ENCODE measurements at regions not wholly inside any gene's neighbourhood (a gene's known extent, or its start where the extent isn't known, plus 50 kb on each side); places are given as distances from the start of the nearest gene placed in this dataset.

- DNase-seq, result no peak
Observed at GRCh38 chr13:78325585-78325984, 277.8 kb downstream of the POU4F1 start.

GRCh38 chr13:78323848-78324247 lies 279.5 kb downstream of the POU4F1 start:
- no peak for DNase-seq

GRCh38 chr13:78323040-78323439 lies 280.3 kb downstream of the POU4F1 start:
- DNase-seq, result no peak

- peak in 1 of 2 experiments; percentile 24 for DNase-seq
Observed at GRCh38 chr13:78319101-78319627, 284.2 kb downstream of the POU4F1 start.

GRCh38 chr13:78317030-78317429 lies 286.3 kb downstream of the POU4F1 start:
- DNase-seq, result peak in 1 of 2 experiments; percentile 66

GRCh38 chr13:78309497-78310180 lies 293.7 kb downstream of the POU4F1 start:
- DNase-seq, result peak in 1 of 2 experiments; percentile 48

- no peak for DNase-seq
Observed at GRCh38 chr13:78306519-78307206, 296.7 kb downstream of the POU4F1 start.

GRCh38 chr13:78305171-78305570 lies 298.2 kb downstream of the POU4F1 start:
- DNase-seq, result no peak

GRCh38 chr13:78299832-78300623 lies 303.3 kb downstream of the POU4F1 start:
- DNase-seq, result no peak

- DNase-seq, result no peak
Observed at GRCh38 chr13:78298657-78299056, 304.7 kb downstream of the POU4F1 start.

- no peak for DNase-seq
Observed at GRCh38 chr13:78286748-78287147, 316.6 kb downstream of the POU4F1 start.

- DNase-seq, result no peak
Observed at GRCh38 chr13:78265098-78265497, 338.3 kb downstream of the POU4F1 start.

GRCh38 chr13:78258304-78258703 lies 339.7 kb upstream of the EDNRB start:
- peak in 1 of 2 experiments; percentile 11 for DNase-seq

GRCh38 chr13:78256484-78256883 lies 337.9 kb upstream of the EDNRB start:
- DNase-seq, result no peak

- DNase-seq, result no peak
Observed at GRCh38 chr13:78254113-78254512, 335.5 kb upstream of the EDNRB start.

- peak; percentile 37 to 39 for DNase-seq
Observed at GRCh38 chr13:78247362-78247761, 328.7 kb upstream of the EDNRB start.

GRCh38 chr13:78241278-78241919 lies 322.8 kb upstream of the EDNRB start:
- DNase-seq, result peak; percentile 49 to 91

- peak in 1 of 2 experiments; percentile 45 for DNase-seq
Observed at GRCh38 chr13:78239714-78240113, 321.1 kb upstream of the EDNRB start.

- no peak for DNase-seq
Observed at GRCh38 chr13:78238911-78239310, 320.3 kb upstream of the EDNRB start.

- peak; percentile 94 to 97 for DNase-seq
Observed at GRCh38 chr13:78228940-78229339, 310.3 kb upstream of the EDNRB start.

- DNase-seq, result no peak
Observed at GRCh38 chr13:78228211-78228610, 309.6 kb upstream of the EDNRB start.

- DNase-seq, result no peak
Observed at GRCh38 chr13:78227709-78228108, 309.1 kb upstream of the EDNRB start.
